WTC11 (cell line): ENCODE measurements at regions not wholly inside any gene's neighbourhood (a gene's known extent, or its start where the extent isn't known, plus 50 kb on each side); places are given as distances from the start of the nearest gene placed in this dataset.

Experiments used
- ATAC-seq: fragments of 200-7000 bp; cut with Tn5 transposase; 2 replicates; pipeline ENCODE4 v1.10.0; 2021; ENCODE audit warnings: mild to moderate bottlenecking, moderate library complexity
- CTCF ChIA-PET: fragments of 300-600 bp; sonication (Branson Sonifier 250); formaldehyde crosslinking; loops from one replicate; lab custom pipeline; 2021; ENCODE audit warnings: antibody characterized with exemption; lab: Charles Lee
- POLR2A ChIA-PET: fragments of 350-600 bp; sonication (Branson Sonifier 250); formaldehyde crosslinking; loops from one replicate; lab custom pipeline; 2021; ENCODE audit warnings: antibody characterized with exemption; lab: Charles Lee
- DNase-seq: peaks from one replicate; pipeline ENCODE4 v3.0.0; 2021; ENCODE audit warnings: low spot score
- H3K27ac Mint-ChIP-seq: 2 replicates; pipeline ENCODE4 v1.8.0; 2021; ENCODE audit warnings: mixed read lengths
- H3K27me3 Mint-ChIP-seq: 2 replicates; pipeline ENCODE4 v1.8.0; 2021; ENCODE audit warnings: low read depth, mild to moderate bottlenecking, moderate library complexity, mixed read lengths
- H3K36me3 Mint-ChIP-seq: 2 replicates; pipeline ENCODE4 v1.8.0; 2021; ENCODE audit warnings: mixed read lengths
- H3K4me1 Mint-ChIP-seq: 2 replicates; pipeline ENCODE4 v1.8.0; 2022; ENCODE audit warnings: mixed read lengths
- H3K4me3 Mint-ChIP-seq: 2 replicates; pipeline ENCODE4 v1.8.0; 2021; ENCODE audit warnings: mild to moderate bottlenecking, moderate library complexity, mixed read lengths
- H3K9me3 Mint-ChIP-seq: 2 replicates; pipeline ENCODE4 v1.8.0; 2021; ENCODE audit warnings: mixed read lengths
- ARID4B ChIP-seq: sonication (generic); formaldehyde crosslinking; IDR thresholded peaks from 2 replicates; pipeline ENCODE4 v1.8.0; 2023; ENCODE audit warnings: missing genetic modification reagents, mild to moderate bottlenecking, borderline replicate concordance
- E2F1 ChIP-seq: sonication (generic); formaldehyde crosslinking; IDR thresholded peaks from 2 replicates; pipeline ENCODE4 v1.8.0; 2022; ENCODE audit warnings: mild to moderate bottlenecking, missing genetic modification reagents
- ELF4 ChIP-seq: sonication (generic); formaldehyde crosslinking; IDR thresholded peaks from 2 replicates; pipeline ENCODE4 v1.8.1; 2022; ENCODE audit warnings: low read depth, mild to moderate bottlenecking, moderate library complexity, missing genetic modification reagents
- ESRRA ChIP-seq: sonication (generic); formaldehyde crosslinking; IDR thresholded peaks from 2 replicates; pipeline ENCODE4 v1.8.1; 2022; ENCODE audit warnings: mild to moderate bottlenecking, missing genetic modification reagents, borderline replicate concordance
- FOXJ3 ChIP-seq: sonication (generic); formaldehyde crosslinking; IDR thresholded peaks from 2 replicates; pipeline ENCODE4 v1.9.0; 2021; ENCODE audit warnings: missing genetic modification reagents, mild to moderate bottlenecking, borderline replicate concordance
- FOXK1 ChIP-seq: sonication (generic); formaldehyde crosslinking; IDR thresholded peaks from 2 replicates; pipeline ENCODE4 v1.8.0; 2022; ENCODE audit warnings: mild to moderate bottlenecking, moderate library complexity, missing genetic modification reagents
- GTF2I ChIP-seq: fragments of 250-450 bp; sonication (Bioruptor Pico); conservative IDR thresholded peaks from 2 replicates; pipeline ENCODE4 v1.4.0; 2021; ENCODE audit warnings: mild to moderate bottlenecking
- IRF2 ChIP-seq: sonication (generic); formaldehyde crosslinking; IDR thresholded peaks from 2 replicates; pipeline ENCODE4 v1.8.0; 2022; ENCODE audit warnings: low read depth, missing genetic modification reagents, borderline replicate concordance
- MAX ChIP-seq: sonication (generic); formaldehyde crosslinking; IDR thresholded peaks from 2 replicates; pipeline ENCODE4 v1.8.0; 2022; ENCODE audit warnings: mild to moderate bottlenecking, missing genetic modification reagents
- MLX ChIP-seq: sonication (generic); formaldehyde crosslinking; IDR thresholded peaks from 2 replicates; pipeline ENCODE4 v1.8.1; 2023; ENCODE audit warnings: mild to moderate bottlenecking, missing genetic modification reagents, moderate library complexity
- NFE2L1 ChIP-seq: sonication (generic); formaldehyde crosslinking; IDR thresholded peaks from 2 replicates; pipeline ENCODE4 v1.8.1; 2023; ENCODE audit warnings: missing genetic modification reagents
- NFYB ChIP-seq: sonication (generic); formaldehyde crosslinking; conservative IDR thresholded peaks from 2 replicates; pipeline ENCODE4 v1.8.0; 2022; ENCODE audit warnings: low read depth, missing genetic modification reagents
- NR3C1 ChIP-seq: sonication (generic); formaldehyde crosslinking; conservative IDR thresholded peaks from 2 replicates; pipeline ENCODE4 v1.8.1; 2023; ENCODE audit warnings: low read depth, mild to moderate bottlenecking, missing genetic modification reagents
- TEAD1 ChIP-seq: sonication (generic); formaldehyde crosslinking; IDR thresholded peaks from 2 replicates; pipeline ENCODE4 v1.8.0; 2022; ENCODE audit warnings: mild to moderate bottlenecking, missing genetic modification reagents
- TP53 ChIP-seq: sonication (generic); formaldehyde crosslinking; IDR thresholded peaks from 2 replicates; pipeline ENCODE4 v1.8.1; 2023; ENCODE audit warnings: mild to moderate bottlenecking, missing genetic modification reagents
- USF2 ChIP-seq: sonication (generic); formaldehyde crosslinking; IDR thresholded peaks from 2 replicates; pipeline ENCODE4 v1.8.1; 2023; ENCODE audit warnings: mild to moderate bottlenecking, missing genetic modification reagents, moderate library complexity
- ZBTB21 ChIP-seq: sonication (generic); formaldehyde crosslinking; IDR thresholded peaks from 2 replicates; pipeline ENCODE4 v1.8.1; 2023; ENCODE audit warnings: mild to moderate bottlenecking, missing genetic modification reagents, borderline replicate concordance
- ZNF263 ChIP-seq: sonication (generic); formaldehyde crosslinking; IDR thresholded peaks from 2 replicates; pipeline ENCODE4 v1.8.1; 2022; ENCODE audit warnings: low read depth, mild to moderate bottlenecking, moderate library complexity, missing genetic modification reagents
- ZNF396 ChIP-seq: fragments of 250-450 bp; sonication (Bioruptor Pico); IDR thresholded peaks from 2 replicates; pipeline ENCODE4 v1.8.0; 2021; ENCODE audit warnings: mild to moderate bottlenecking, moderate library complexity, borderline replicate concordance
- TF ChIP-seq, protein P1 (sequence below): fragments of 250-450 bp; sonication (Bioruptor Pico); IDR thresholded peaks from 2 replicates; pipeline ENCODE4 v2.1.2; 2022; ENCODE audit warnings: mild to moderate bottlenecking, moderate library complexity
- TF ChIP-seq, protein P2 (sequence below): sonication (generic); formaldehyde crosslinking; IDR thresholded peaks from 2 replicates; pipeline ENCODE4 v1.8.1; 2022; ENCODE audit warnings: missing genetic modification reagents, borderline replicate concordance
- TF ChIP-seq, protein P3 (sequence below): sonication (generic); formaldehyde crosslinking; IDR thresholded peaks from 2 replicates; pipeline ENCODE4 v1.8.0; 2023; ENCODE audit warnings: mild to moderate bottlenecking, missing genetic modification reagents

DNA sequence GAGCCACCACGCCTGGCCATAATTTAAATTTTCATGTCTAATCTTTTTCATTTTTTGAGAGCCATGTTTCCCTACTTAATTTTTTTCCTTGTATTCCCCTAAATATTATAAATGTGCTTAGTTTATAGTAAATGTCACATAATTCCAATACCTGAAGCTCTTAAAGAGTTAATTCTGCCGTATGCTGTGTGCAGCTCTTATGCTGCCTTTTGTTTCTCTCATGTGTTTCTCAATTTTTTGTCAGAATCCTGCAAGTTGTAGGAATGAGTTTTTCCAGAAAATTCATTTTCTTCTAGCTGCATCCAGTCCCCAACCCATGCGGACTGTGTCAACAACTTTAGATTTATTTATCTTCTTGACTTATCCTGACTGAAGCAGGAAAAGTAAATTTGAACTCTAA lies 90.9 kb upstream of the ROBO2 start:
- ChIA-PET CTCF (no interaction called here), POLR2A (no interaction called here)
- H3K36me3 Mint-ChIP-seq: no peaks in the 10 kb centered on the region
- DNase-seq: no peak
- TF ChIP-seq ZNF263 (CRISPR knock-in tag) (no peak), NR3C1 (CRISPR knock-in tag) (no peak), ESRRA (CRISPR knock-in tag) (no peak), FOXK1 (CRISPR knock-in tag) (no peak)
- no peaks in the 10 kb centered on the region for H3K27me3 Mint-ChIP-seq
- H3K4me1 Mint-ChIP-seq: no peaks in the 10 kb centered on the region
- no peak overlapping the region for H3K4me3 Mint-ChIP-seq
- no peak overlapping the region for H3K27ac Mint-ChIP-seq
- no peak for ATAC-seq
- peaks cover 3% of the 10 kb centered on the region; the same call in 1 of the 2 replicates for H3K9me3 Mint-ChIP-seq

DNA sequence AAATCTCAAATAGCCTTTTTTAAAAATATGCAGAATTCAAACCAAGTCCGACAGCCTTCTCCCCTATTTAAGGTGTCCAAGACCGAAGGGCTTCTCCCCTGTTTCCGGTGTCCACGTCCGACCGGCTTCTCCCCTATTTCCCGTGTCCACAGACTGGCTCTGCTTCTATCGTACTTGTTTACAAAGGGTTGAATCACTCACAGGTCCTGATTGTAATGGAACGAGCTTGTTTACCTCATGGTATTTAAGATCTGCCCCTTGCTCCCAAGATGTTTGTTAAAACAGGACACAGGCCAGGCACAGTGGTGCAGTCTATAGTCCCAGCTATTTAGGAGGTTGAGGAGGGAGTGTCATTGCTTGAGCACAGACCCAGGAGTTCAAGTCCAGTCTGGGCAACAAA lies 90.4 kb upstream of the ROBO2 start:
- ChIA-PET CTCF (no interaction called here), POLR2A (no interaction called here)
- ATAC-seq: no peak

More for the DNA sequence above, 90.4 kb upstream of the ROBO2 start:
- TF ChIP-seq, protein P1, sequence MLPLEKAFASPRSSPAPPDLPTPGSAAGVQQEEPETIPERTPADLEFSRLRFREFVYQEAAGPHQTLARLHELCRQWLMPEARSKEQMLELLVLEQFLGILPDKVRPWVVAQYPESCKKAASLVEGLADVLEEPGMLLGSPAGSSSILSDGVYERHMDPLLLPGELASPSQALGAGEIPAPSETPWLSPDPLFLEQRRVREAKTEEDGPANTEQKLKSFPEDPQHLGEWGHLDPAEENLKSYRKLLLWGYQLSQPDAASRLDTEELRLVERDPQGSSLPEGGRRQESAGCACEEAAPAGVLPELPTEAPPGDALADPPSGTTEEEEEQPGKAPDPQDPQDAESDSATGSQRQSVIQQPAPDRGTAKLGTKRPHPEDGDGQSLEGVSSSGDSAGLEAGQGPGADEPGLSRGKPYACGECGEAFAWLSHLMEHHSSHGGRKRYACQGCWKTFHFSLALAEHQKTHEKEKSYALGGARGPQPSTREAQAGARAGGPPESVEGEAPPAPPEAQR (CRISPR knock-in tag): no peak
- TF ChIP-seq, protein P2, sequence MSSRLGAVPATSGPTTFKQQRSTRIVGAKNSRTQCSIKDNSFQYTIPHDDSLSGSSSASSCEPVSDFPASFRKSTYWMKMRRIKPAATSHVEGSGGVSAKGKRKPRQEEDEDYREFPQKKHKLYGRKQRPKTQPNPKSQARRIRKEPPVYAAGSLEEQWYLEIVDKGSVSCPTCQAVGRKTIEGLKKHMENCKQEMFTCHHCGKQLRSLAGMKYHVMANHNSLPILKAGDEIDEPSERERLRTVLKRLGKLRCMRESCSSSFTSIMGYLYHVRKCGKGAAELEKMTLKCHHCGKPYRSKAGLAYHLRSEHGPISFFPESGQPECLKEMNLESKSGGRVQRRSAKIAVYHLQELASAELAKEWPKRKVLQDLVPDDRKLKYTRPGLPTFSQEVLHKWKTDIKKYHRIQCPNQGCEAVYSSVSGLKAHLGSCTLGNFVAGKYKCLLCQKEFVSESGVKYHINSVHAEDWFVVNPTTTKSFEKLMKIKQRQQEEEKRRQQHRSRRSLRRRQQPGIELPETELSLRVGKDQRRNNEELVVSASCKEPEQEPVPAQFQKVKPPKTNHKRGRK (CRISPR knock-in tag): no peak
- TF ChIP-seq USF2 (CRISPR knock-in tag) (no peak), ELF4 (CRISPR knock-in tag) (no peak), GTF2I (CRISPR knock-in tag) (no peak), NFE2L1 (CRISPR knock-in tag) (no peak), ARID4B (CRISPR knock-in tag) (no peak), TP53 (CRISPR knock-in tag) (no peak), MLX (CRISPR knock-in tag) (no peak), TEAD1 (CRISPR knock-in tag) (no peak), ZNF396 (no peak), E2F1 (CRISPR knock-in tag) (no peak), FOXJ3 (CRISPR knock-in tag) (no peak), NFYB (CRISPR knock-in tag) (no peak), MAX (CRISPR knock-in tag) (no peak), IRF2 (CRISPR knock-in tag) (no peak), ZBTB21 (CRISPR knock-in tag) (no peak)
- TF ChIP-seq, protein P3, sequence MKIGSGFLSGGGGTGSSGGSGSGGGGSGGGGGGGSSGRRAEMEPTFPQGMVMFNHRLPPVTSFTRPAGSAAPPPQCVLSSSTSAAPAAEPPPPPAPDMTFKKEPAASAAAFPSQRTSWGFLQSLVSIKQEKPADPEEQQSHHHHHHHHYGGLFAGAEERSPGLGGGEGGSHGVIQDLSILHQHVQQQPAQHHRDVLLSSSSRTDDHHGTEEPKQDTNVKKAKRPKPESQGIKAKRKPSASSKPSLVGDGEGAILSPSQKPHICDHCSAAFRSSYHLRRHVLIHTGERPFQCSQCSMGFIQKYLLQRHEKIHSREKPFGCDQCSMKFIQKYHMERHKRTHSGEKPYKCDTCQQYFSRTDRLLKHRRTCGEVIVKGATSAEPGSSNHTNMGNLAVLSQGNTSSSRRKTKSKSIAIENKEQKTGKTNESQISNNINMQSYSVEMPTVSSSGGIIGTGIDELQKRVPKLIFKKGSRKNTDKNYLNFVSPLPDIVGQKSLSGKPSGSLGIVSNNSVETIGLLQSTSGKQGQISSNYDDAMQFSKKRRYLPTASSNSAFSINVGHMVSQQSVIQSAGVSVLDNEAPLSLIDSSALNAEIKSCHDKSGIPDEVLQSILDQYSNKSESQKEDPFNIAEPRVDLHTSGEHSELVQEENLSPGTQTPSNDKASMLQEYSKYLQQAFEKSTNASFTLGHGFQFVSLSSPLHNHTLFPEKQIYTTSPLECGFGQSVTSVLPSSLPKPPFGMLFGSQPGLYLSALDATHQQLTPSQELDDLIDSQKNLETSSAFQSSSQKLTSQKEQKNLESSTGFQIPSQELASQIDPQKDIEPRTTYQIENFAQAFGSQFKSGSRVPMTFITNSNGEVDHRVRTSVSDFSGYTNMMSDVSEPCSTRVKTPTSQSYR: no peak
- no peak for DNase-seq
- Mint-ChIP-seq H3K4me3 (no peak overlapping the region), H3K36me3 (no peaks in the 10 kb centered on the region), H3K27me3 (no peaks in the 10 kb centered on the region), H3K9me3 (peaks cover 3% of the 10 kb centered on the region; the same call in 1 of the 2 replicates), H3K4me1 (no peaks in the 10 kb centered on the region), H3K27ac (no peak overlapping the region)
